Activated T-helper 1 cell treated with anti-CD3 and anti-CD28 coated beads, Interleukin-12 subunit alpha, Interleukin-12 subunit beta, Interleukin-2, Interleukin-4 antibody, amounts not matched to agents 30 ng/mL and 10 ng/mL and 1 ng/mL, durations not matched to agents 14 hours and 24 hours and 36 hours (primary cell): ENCODE measurements at regions not wholly inside any gene's neighbourhood (a gene's known extent, or its start where the extent isn't known, plus 50 kb on each side); places are given as distances from the start of the nearest gene placed in this dataset.
"Not testable (repeated sequence)": the region's sequence is repeated elsewhere in the genome, so short reads cannot be mapped to it uniquely, and the experiment has no call there.

ENCODE experiments used
- DNase-seq: peaks from one replicate; pipeline ENCODE4 v3.0.0; 2021; ENCODE audit warnings: low spot score
- H3K27ac Mint-ChIP-seq: one replicate; pipeline ENCODE4 v1.8.0; 2021; ENCODE audit warnings: mild to moderate bottlenecking, mixed read lengths
- H3K27me3 Mint-ChIP-seq: one replicate; pipeline ENCODE4 v1.8.0; 2022; ENCODE audit warnings: mild to moderate bottlenecking, moderate library complexity, mixed read lengths; ENCODE audit not compliant: insufficient read depth
- H3K36me3 Mint-ChIP-seq: one replicate; pipeline ENCODE4 v1.8.0; 2021; ENCODE audit warnings: low read depth, mixed read lengths
- H3K4me1 Mint-ChIP-seq: one replicate; pipeline ENCODE4 v1.8.0; 2021; ENCODE audit warnings: low read depth, mixed read lengths
- H3K4me3 Mint-ChIP-seq: one replicate; pipeline ENCODE4 v1.8.0; 2021; ENCODE audit warnings: mild to moderate bottlenecking, moderate library complexity, mixed read lengths
- H3K9me3 Mint-ChIP-seq: one replicate; pipeline ENCODE4 v1.8.0; 2021; ENCODE audit warnings: mixed read lengths
- intact Hi-C: fragments of 100-400 bp; cut with micrococcal nuclease; formaldehyde crosslinking; loops from one replicate; pipeline ENCODE4 v1.15.1; 2024

DNA sequence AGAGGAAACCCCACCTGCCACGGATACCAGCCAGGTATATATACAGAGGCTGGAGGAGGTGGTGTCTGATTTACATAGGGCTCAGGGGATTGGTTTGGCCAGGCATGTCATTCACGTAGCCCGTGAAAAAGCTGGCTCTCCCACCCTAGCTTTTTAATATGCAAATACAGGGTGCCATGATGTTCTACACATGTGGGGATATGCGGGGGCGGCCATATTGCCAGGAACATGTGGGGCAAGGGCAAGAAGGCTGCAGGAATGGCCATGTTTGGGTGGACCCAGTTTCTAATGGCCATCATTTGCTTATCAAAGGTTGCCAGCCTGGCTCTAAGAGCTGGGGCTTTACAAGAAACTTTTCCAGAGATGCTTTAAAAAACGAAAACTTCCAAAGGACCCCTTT, 131.5 kb upstream of the KIF5B start:
- H3K4me3 Mint-ChIP-seq: no peak overlapping the region

GRCh38 chr10:32183652-32184051, 127.4 kb upstream of the KIF5B start:
- intact Hi-C loops, H3K36me3 Mint-ChIP-seq, H3K27ac Mint-ChIP-seq, H3K4me1 Mint-ChIP-seq, H3K27me3 Mint-ChIP-seq, DNase-seq, H3K4me3 Mint-ChIP-seq, H3K9me3 Mint-ChIP-seq: not testable (repeated sequence)

More for the DNA sequence above, 131.5 kb upstream of the KIF5B start:
- H3K36me3 Mint-ChIP-seq: no peaks in the 10 kb centered on the region
- DNase-seq: no peak
- peaks cover 7% of the 10 kb centered on the region for H3K4me1 Mint-ChIP-seq
- no peak overlapping the region for H3K27ac Mint-ChIP-seq
- peaks cover 5% of the 10 kb centered on the region for H3K27me3 Mint-ChIP-seq
- no peaks in the 10 kb centered on the region for H3K9me3 Mint-ChIP-seq
- intact Hi-C loops: no loop called here

DNA sequence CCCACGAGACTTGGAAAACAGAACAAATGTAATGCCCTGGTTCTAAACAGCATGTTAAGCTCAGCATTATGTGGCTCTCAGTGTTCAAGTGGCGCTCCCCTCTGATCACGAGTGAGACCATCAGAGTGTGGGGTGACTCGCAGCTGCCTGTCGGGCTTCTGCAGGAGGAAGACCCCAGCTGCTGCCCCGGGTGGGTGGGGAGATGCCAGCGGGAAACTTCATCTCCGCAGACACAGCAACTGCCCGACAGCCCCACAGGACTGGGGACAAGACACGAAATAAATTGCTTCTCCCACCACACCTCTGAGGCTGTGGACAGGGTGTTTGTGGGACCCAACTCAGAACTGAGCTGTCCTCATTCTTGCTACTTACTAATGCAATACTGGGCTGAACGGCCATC, 126.3 kb upstream of the KIF5B start:
- Mint-ChIP-seq H3K27ac (no peak overlapping the region), H3K9me3 (no peaks in the 10 kb centered on the region), H3K27me3 (peaks cover 5% of the 10 kb centered on the region), H3K4me3 (no peak overlapping the region), H3K36me3 (no peaks in the 10 kb centered on the region), H3K4me1 (no peaks in the 10 kb centered on the region)
- intact Hi-C loops: no loop called here
- no peak for DNase-seq

- H3K4me3 Mint-ChIP-seq: no peak overlapping the region
- no peak for DNase-seq
- H3K27ac Mint-ChIP-seq: no peak overlapping the region
- intact Hi-C loops: no loop called here
- no peaks in the 10 kb centered on the region for H3K36me3 Mint-ChIP-seq
- no peaks in the 10 kb centered on the region for H3K9me3 Mint-ChIP-seq
- H3K4me1 Mint-ChIP-seq: no peaks in the 10 kb centered on the region
- H3K27me3 Mint-ChIP-seq: peaks cover 5% of the 10 kb centered on the region
Measured at GRCh38 chr10:32180390-32181280, 124.4 kb upstream of the KIF5B start.

- H3K4me1 Mint-ChIP-seq: no peaks in the 10 kb centered on the region
- no peak for DNase-seq
- intact Hi-C loops: no loop called here
- H3K36me3 Mint-ChIP-seq: no peaks in the 10 kb centered on the region
- no peak overlapping the region for H3K27ac Mint-ChIP-seq
- no peaks in the 10 kb centered on the region for H3K9me3 Mint-ChIP-seq
- H3K4me3 Mint-ChIP-seq: no peak overlapping the region
- H3K27me3 Mint-ChIP-seq: peaks cover 5% of the 10 kb centered on the region
Measured at GRCh38 chr10:32179836-32180235, 123.6 kb upstream of the KIF5B start.

DNA sequence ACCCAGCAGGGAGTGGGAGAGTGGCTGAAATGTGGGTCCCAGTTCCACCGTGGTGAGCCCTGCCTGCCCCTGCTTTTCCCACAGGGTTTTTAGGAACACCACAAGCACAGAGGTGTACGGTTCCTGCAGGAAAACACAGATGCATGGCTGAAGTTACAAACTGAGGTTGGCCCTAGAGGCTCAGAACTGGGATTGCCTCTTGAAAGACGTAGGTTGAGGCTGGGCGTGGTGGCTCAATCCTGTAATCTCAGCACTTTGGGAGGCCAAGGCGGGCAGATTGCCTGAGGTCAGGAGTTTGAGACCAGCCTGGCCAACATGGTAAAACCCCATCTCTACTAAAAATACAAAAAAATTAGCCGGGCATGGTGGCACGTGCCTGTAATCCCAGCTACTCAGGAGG, 121.4 kb upstream of the KIF5B start:
- H3K4me3 Mint-ChIP-seq, H3K4me1 Mint-ChIP-seq, H3K9me3 Mint-ChIP-seq, DNase-seq, intact Hi-C loops, H3K36me3 Mint-ChIP-seq, H3K27me3 Mint-ChIP-seq, H3K27ac Mint-ChIP-seq: not testable (repeated sequence)

DNA sequence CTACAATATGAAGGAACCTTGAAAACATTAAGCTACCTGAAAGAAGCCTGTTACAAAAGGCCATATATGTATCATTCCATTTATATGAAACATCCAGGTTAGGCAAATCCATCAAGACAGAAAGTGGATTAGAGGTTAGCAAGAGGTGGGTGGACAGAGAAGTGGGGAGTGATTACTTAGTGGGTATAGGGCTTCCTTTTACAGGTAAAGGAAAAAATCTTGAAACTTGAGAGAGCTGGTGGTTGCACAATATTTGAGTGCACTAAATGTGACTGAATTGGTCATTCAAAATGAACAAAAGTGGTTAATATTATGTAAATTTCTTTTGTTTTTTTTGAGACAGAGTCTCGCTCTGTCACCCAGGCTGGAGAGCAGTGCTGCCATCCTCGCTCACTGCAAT, 119.4 kb upstream of the KIF5B start:
- Mint-ChIP-seq H3K27me3 (no peaks in the 10 kb centered on the region), H3K4me3 (no peak overlapping the region), H3K27ac (no peak overlapping the region), H3K4me1 (no peaks in the 10 kb centered on the region), H3K9me3 (no peaks in the 10 kb centered on the region), H3K36me3 (no peaks in the 10 kb centered on the region)
- intact Hi-C loops: no loop called here
- DNase-seq: no peak

DNA sequence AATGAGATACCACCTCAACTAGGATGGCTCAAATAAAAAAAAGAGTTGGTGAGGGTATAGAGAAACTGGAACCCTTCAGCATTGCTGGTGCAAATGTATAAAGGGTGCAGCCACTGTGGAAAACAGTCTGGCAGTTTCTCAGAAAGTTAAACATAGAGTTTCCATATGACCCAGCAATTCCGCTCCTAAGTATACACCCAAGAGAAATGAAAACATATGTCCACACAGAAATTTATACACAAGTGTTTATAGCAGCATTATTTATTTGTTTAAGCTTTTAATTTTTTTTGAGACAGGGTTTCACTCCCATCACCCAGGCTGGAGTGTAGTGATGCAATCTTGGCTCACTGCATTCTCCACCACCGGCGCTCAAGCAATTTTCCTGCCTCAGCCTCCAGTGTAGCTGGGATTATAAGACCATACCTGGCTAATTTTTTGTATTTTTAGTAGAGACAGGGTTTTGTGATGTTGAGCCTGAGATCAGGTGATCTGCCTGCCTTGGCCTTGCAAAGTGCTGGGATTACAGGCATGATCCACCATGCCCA, 118.2 kb upstream of the KIF5B start:
- no peak for DNase-seq
- intact Hi-C loops: loop anchor here (5.0 kb wide), 1 partner anchor 117 kb away; the partner anchor contains the start of gene KIF5B
- H3K27ac Mint-ChIP-seq: no peak overlapping the region
- no peaks in the 10 kb centered on the region for H3K9me3 Mint-ChIP-seq
- no peaks in the 10 kb centered on the region for H3K4me1 Mint-ChIP-seq
- peaks cover 2% of the 10 kb centered on the region for H3K27me3 Mint-ChIP-seq
- H3K4me3 Mint-ChIP-seq: no peak overlapping the region
- no peaks in the 10 kb centered on the region for H3K36me3 Mint-ChIP-seq

- Mint-ChIP-seq H3K27ac (no peak overlapping the region), H3K27me3 (peaks cover 2% of the 10 kb centered on the region), H3K4me1 (no peaks in the 10 kb centered on the region), H3K9me3 (no peaks in the 10 kb centered on the region), H3K4me3 (no peak overlapping the region), H3K36me3 (no peaks in the 10 kb centered on the region)
- intact Hi-C loops: loop anchor here (5.0 kb wide), 1 partner anchor 114 kb away; the partner anchor contains the start of gene KIF5B
- no peak for DNase-seq
Measured at GRCh38 chr10:32171204-32171603, 115.0 kb upstream of the KIF5B start.

DNA sequence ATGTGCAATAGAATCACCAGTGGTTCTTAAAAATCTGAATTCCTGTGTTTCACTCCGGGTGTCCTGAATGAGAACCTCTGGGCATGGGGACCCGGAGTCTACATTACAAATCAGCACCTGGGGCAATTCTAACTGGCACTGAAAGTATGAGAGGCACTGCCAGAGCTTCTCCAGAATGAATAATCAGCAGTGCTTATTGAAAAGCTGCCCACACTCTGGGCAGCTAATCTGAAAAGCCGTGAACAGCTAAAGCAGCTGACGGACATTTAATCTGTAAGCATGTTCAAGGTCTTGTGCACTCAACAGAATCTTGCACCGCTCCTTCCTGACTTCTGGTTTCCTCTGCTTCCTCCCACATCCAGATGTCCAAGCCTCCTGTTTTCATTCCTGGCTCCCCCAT, 113.3 kb upstream of the KIF5B start:
- no peak for DNase-seq
- intact Hi-C loops: no loop called here
- H3K27ac Mint-ChIP-seq: no peak overlapping the region
- peaks cover 3% of the 10 kb centered on the region for H3K27me3 Mint-ChIP-seq
- H3K9me3 Mint-ChIP-seq: no peaks in the 10 kb centered on the region
- no peaks in the 10 kb centered on the region for H3K36me3 Mint-ChIP-seq
- no peaks in the 10 kb centered on the region for H3K4me1 Mint-ChIP-seq
- no peak overlapping the region for H3K4me3 Mint-ChIP-seq

DNA sequence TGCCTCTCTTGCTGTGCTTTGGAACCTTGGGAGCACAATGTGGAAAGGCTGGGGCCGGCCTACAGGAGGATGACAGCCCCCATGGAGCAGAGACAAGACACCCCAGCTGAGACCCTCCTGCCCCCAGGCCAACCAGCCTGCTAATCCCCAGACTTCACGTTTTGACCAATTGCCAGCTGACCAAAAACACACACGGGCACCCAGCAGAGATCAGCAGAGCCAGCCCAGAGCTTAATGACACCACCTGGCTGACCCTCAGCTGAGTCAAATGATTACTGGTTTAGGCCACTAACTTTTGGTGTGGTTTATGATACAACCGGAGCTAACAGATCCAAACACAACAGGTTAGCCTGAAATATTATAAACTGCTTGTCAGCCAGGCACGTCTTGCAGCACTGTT, 111.2 kb upstream of the KIF5B start:
- intact Hi-C loops: no loop called here
- no peaks in the 10 kb centered on the region for H3K36me3 Mint-ChIP-seq
- H3K4me3 Mint-ChIP-seq: no peak overlapping the region
- no peak for DNase-seq
- no peaks in the 10 kb centered on the region for H3K9me3 Mint-ChIP-seq
- no peak overlapping the region for H3K27ac Mint-ChIP-seq
- no peaks in the 10 kb centered on the region for H3K4me1 Mint-ChIP-seq
- H3K27me3 Mint-ChIP-seq: peaks cover 3% of the 10 kb centered on the region

DNA sequence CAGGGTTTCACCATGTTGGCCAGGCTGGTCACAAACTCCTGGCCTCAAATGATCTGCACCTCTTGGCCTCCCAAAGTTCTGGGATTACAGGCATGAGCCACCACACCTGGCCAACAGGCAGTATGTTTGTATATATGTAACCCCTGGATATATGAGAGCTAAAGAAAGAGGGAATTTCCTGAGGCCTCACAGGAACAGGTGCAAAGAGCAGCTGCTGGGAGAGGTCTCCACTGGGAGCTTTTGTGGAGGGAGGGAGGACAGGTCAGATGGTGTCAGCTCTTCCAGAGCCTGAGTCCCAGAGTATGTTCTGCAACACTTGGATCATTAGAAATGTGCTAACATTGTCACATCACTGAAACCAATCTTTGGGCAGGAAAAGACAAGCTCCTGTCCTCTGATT, 110.1 kb upstream of the KIF5B start:
- no peak for DNase-seq
- no peak overlapping the region for H3K4me3 Mint-ChIP-seq
- intact Hi-C loops: no loop called here
- no peaks in the 10 kb centered on the region for H3K9me3 Mint-ChIP-seq
- no peaks in the 10 kb centered on the region for H3K36me3 Mint-ChIP-seq
- H3K27me3 Mint-ChIP-seq: peaks cover 3% of the 10 kb centered on the region
- H3K27ac Mint-ChIP-seq: no peak overlapping the region
- no peaks in the 10 kb centered on the region for H3K4me1 Mint-ChIP-seq

GRCh38 chr10:32163762-32164148, 107.5 kb upstream of the KIF5B start:
- H3K4me3 Mint-ChIP-seq: no peak overlapping the region
- DNase-seq: no peak
- peaks cover 5% of the 10 kb centered on the region for H3K27me3 Mint-ChIP-seq
- H3K4me1 Mint-ChIP-seq: no peaks in the 10 kb centered on the region
- no peaks in the 10 kb centered on the region for H3K36me3 Mint-ChIP-seq
- H3K9me3 Mint-ChIP-seq: no peaks in the 10 kb centered on the region
- intact Hi-C loops: no loop called here
- no peak overlapping the region for H3K27ac Mint-ChIP-seq
